ENCODE measurements at regions not wholly inside any gene's neighbourhood (a gene's known extent, or its start where the extent isn't known, plus 50 kb on each side); places are given as distances from the start of the nearest gene placed in this dataset.

GRCh38 chr16:66289986-66290385, 76.5 kb upstream of the CDH5 start:
- peaks cover 0 to 22% (median 0%) of the 10 kb centered on the region in 3 donors for H3K27me3 ChIP-seq
- H3K9me3 ChIP-seq, result no peaks in the 10 kb centered on the region
- H3K4me1 ChIP-seq, result no peaks in the 10 kb centered on the region
- H3K27ac ChIP-seq, result no peak overlapping the region
- no peaks in the 10 kb centered on the region for H3K36me3 ChIP-seq
- H3K4me3 ChIP-seq, result no peak overlapping the region
- 73 to 87% (median 83%) methylated on average over 6 of the region's 6 CpGs for WGBS, 5 donors
- TF ChIP-seq EP300 (IDR thresholded peaks at IDR 0.05) (no peak), POLR2AphosphoS5 (IDR thresholded peaks at IDR 0.05) (no peak), CTCF (IDR thresholded peaks at IDR 0.05) (no peak), POLR2A (IDR thresholded peaks at IDR 0.05) (no peak)
- intact Hi-C loops (cut with DNase I; ENCODE audit: low total_unique reads), result no loop called here
- DNase-seq, result no peak

- Histone ChIP-seq H3K4me3 (no peak overlapping the region), H3K36me3 (no peaks in the 10 kb centered on the region), H3K27me3 (peaks cover 0 to 17% (median 0%) of the 10 kb centered on the region in 3 donors), H3K27ac (no peak overlapping the region), H3K4me1 (no peaks in the 10 kb centered on the region), H3K9me3 (no peaks in the 10 kb centered on the region)
- 89 to 97% (median 94%) methylated on average over 11 to 15 of the region's 15 CpGs for WGBS, 5 donors
- DNase-seq, result no peak
- intact Hi-C loops (cut with DNase I; ENCODE audit: low total_unique reads), result no loop called here
- TF ChIP-seq POLR2AphosphoS5 (IDR thresholded peaks at IDR 0.05) (no peak), EP300 (IDR thresholded peaks at IDR 0.05) (no peak), CTCF (IDR thresholded peaks at IDR 0.05) (no peak), POLR2A (IDR thresholded peaks at IDR 0.05) (no peak)
Measured at GRCh38 chr16:66289051-66289680, 77.3 kb upstream of the CDH5 start.

GRCh38 chr16:66287926-66288325, 78.6 kb upstream of the CDH5 start:
- 85 to 97% (median 89%) methylated on average over 1 to 2 of the region's 2 CpGs for WGBS, 5 donors
- TF ChIP-seq POLR2A (IDR thresholded peaks at IDR 0.05), result no peak
- TF ChIP-seq POLR2AphosphoS5 (IDR thresholded peaks at IDR 0.05), result no peak
- TF ChIP-seq EP300 (IDR thresholded peaks at IDR 0.05), result no peak
- no peak for TF ChIP-seq CTCF (IDR thresholded peaks at IDR 0.05)

GRCh38 chr16:66287416-66287815, 79.1 kb upstream of the CDH5 start:
- no peaks in the 10 kb centered on the region for H3K36me3 ChIP-seq
- intact Hi-C loops (cut with DNase I; ENCODE audit: low total_unique reads), result no loop called here
- no peaks in the 10 kb centered on the region for H3K4me1 ChIP-seq
- H3K27me3 ChIP-seq, result peaks cover 0 to under 1% (median 0%) of the 10 kb centered on the region in 3 donors
- 52 to 64% (median 58%) methylated on average over 2 of the region's 2 CpGs for WGBS, 5 donors
- H3K9me3 ChIP-seq, result no peaks in the 10 kb centered on the region
- no peak overlapping the region for H3K4me3 ChIP-seq
- DNase-seq, result no peak
- H3K27ac ChIP-seq, result no peak overlapping the region
- TF ChIP-seq CTCF (IDR thresholded peaks at IDR 0.05), result no peak
- TF ChIP-seq EP300 (IDR thresholded peaks at IDR 0.05), result no peak
- no peak for TF ChIP-seq POLR2A (IDR thresholded peaks at IDR 0.05)
- no peak for TF ChIP-seq POLR2AphosphoS5 (IDR thresholded peaks at IDR 0.05)

More at GRCh38 chr16:66287926-66288325, 78.6 kb upstream of the CDH5 start:
- Histone ChIP-seq H3K27me3 (peaks cover 0 to 6% (median 0%) of the 10 kb centered on the region in 3 donors), H3K27ac (no peak overlapping the region), H3K4me3 (no peak overlapping the region), H3K9me3 (no peaks in the 10 kb centered on the region), H3K4me1 (no peaks in the 10 kb centered on the region), H3K36me3 (no peaks in the 10 kb centered on the region)
- no peak for DNase-seq
- intact Hi-C loops (cut with DNase I; ENCODE audit: low total_unique reads), result no loop called here
